ENCODE measurements at regions not wholly inside any gene's neighbourhood (a gene's known extent, or its start where the extent isn't known, plus 50 kb on each side); places are given as distances from the start of the nearest gene placed in this dataset.

- ChIA-PET POLR2A (no interaction called here), CTCF (no interaction called here)
- TF ChIP-seq, protein P1, sequence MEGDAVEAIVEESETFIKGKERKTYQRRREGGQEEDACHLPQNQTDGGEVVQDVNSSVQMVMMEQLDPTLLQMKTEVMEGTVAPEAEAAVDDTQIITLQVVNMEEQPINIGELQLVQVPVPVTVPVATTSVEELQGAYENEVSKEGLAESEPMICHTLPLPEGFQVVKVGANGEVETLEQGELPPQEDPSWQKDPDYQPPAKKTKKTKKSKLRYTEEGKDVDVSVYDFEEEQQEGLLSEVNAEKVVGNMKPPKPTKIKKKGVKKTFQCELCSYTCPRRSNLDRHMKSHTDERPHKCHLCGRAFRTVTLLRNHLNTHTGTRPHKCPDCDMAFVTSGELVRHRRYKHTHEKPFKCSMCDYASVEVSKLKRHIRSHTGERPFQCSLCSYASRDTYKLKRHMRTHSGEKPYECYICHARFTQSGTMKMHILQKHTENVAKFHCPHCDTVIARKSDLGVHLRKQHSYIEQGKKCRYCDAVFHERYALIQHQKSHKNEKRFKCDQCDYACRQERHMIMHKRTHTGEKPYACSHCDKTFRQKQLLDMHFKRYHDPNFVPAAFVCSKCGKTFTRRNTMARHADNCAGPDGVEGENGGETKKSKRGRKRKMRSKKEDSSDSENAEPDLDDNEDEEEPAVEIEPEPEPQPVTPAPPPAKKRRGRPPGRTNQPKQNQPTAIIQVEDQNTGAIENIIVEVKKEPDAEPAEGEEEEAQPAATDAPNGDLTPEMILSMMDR (IDR thresholded peaks at IDR 0.05; ENCODE audit: control extremely low read depth, extremely low read depth, low read depth, missing control alignments): no peak
- DNase-seq (ENCODE audit: extremely low spot score): no peak
Measured at GRCh38 chr7:28267012-28267411, 86.4 kb upstream of the JAZF1 start.

DNA sequence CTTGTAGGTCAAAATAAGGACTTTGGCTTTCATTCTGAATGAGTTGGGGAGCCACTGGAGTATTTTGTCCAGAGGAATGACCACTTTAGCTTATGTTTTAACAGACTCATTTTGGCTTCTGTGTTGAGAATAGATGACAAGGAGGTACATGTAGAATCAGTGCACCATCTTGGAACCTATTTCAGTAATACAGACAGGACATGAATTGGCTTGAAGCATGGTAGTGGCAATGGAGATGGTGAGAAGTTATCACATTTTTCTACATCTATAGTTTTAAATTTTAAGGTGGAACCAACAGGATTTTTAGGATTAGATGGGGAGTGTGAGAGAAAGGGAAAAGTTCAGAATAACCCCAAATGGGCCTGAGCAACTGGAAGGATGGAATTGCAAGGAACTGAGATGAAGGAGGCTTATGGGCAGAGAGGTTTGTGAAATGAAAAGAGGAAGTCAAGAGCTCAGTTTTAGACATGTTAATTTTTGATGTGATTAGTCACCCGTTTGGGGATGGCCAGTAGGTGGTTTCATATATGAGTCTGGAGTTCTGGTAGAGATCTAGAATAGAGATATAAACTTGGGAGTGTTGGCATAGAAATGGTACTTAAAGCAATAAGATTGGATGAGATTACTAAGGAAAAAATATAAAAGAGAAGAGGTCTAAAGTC lies 89.2 kb upstream of the JAZF1 start:
- CTCF ChIA-PET: interaction anchor here (0.8 kb wide), 1 partner anchor 27 kb away, joined by 3 read pairs; no protein-coding TSS in a partner anchor
- TF ChIP-seq, protein P1 (IDR thresholded peaks at IDR 0.05; ENCODE audit: control extremely low read depth, extremely low read depth, low read depth, missing control alignments): no peak
- DNase-seq (ENCODE audit: extremely low spot score): peak; percentile 15
- POLR2A ChIA-PET: no interaction called here

DNA sequence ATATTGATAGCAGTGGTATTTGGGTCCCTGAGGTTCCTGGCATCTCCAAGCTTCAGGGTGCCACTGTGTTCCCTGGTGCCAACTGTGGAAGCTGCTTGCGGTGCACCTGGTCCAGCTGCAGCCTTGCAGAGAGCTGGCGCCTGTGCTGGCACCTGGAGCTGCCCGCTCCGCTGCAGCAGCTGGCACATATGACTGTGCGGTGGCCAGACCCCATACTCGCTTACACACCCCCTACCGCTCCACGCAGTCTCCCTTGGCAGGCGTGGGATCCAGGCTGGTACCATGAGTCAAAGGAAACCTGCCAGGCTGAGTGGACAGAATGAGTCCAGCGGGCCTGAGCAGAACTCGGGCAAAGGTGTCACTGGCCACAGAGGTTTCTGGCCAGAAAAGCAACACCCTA lies 89.9 kb upstream of the JAZF1 start:
- TF ChIP-seq, protein P1 (IDR thresholded peaks at IDR 0.05; ENCODE audit: control extremely low read depth, extremely low read depth, low read depth, missing control alignments): no peak
- no peak for DNase-seq (ENCODE audit: extremely low spot score)
- ChIA-PET CTCF (interaction anchor here (0.8 kb wide), 1 partner anchor 26 kb away, joined by 3 read pairs; no protein-coding TSS in a partner anchor), POLR2A (no interaction called here)

DNA sequence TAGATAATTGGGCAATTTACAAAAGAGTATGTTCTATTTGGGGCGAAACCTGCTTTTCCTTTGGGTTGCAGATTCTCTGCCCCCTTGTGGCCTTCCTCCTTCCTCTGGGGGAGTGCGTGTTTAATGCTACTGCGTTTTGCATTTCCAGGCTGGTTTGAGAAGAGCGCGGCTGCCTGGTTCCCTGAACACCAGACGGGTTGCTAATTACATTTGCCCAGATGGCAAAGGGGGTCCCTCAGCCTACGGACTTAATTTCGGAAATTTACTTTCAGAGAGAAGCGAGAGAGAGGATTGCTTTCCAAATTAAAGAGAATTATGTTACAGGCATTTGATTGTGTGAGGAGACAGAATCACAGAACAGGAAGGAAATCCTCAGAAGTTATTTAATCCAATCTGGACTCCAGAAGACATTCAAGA lies 91.9 kb upstream of the JAZF1 start:
- DNase-seq (ENCODE audit: extremely low spot score): peak; percentile 15
- ChIA-PET CTCF (no interaction called here), POLR2A (no interaction called here)
- TF ChIP-seq, protein P1 (IDR thresholded peaks at IDR 0.05; ENCODE audit: control extremely low read depth, extremely low read depth, low read depth, missing control alignments): peak; percentile 35

GRCh38 chr7:28276298-28276697 lies 95.7 kb upstream of the JAZF1 start:
- POLR2A ChIA-PET: no interaction called here
- DNase-seq (ENCODE audit: extremely low spot score): no peak
- TF ChIP-seq, protein P1 (IDR thresholded peaks at IDR 0.05; ENCODE audit: control extremely low read depth, extremely low read depth, low read depth, missing control alignments): no peak
- CTCF ChIA-PET: no interaction called here

- ChIA-PET CTCF (interaction anchor here (0.8 kb wide), 1 partner anchor 112 kb away, joined by 3 read pairs; no protein-coding TSS in a partner anchor), POLR2A (no interaction called here)
- TF ChIP-seq, protein P1 (IDR thresholded peaks at IDR 0.05; ENCODE audit: control extremely low read depth, extremely low read depth, low read depth, missing control alignments): no peak
- no peak for DNase-seq (ENCODE audit: extremely low spot score)
Measured at GRCh38 chr7:28277364-28277763, 96.8 kb upstream of the JAZF1 start.

Measured in GM10248 (cell line).